ENCODE measurements at regions not wholly inside any gene's neighbourhood (a gene's known extent, or its start where the extent isn't known, plus 50 kb on each side); places are given as distances from the start of the nearest gene placed in this dataset.
"Not testable (repeated sequence)": the region's sequence is repeated elsewhere in the genome, so short reads cannot be mapped to it uniquely, and the experiment has no call there.

GRCh38 chr1:213539464-213539863 lies 448.3 kb upstream of the PROX1 start:
- DNase-seq, result no peak

DNA sequence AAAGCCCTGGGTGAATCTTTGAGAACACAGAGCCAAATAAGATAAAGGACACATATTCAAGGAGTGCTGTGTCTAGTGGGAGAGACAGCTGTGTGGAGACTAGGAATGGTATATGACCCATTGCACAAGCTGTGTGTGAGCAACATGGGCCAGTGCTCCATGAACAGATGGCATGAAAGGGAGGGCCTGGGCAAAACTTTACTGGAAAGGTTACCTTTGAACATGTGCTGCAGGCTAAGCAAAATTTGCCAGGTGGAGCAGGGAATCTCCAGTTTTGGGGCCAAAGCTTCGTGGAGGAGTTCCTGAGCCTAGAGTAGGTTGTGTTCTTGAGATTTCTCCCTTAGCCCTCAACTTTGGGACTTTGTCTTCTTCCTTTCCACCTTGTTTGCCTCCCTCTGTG lies 446.1 kb upstream of the PROX1 start:
- no peak for DNase-seq

DNA sequence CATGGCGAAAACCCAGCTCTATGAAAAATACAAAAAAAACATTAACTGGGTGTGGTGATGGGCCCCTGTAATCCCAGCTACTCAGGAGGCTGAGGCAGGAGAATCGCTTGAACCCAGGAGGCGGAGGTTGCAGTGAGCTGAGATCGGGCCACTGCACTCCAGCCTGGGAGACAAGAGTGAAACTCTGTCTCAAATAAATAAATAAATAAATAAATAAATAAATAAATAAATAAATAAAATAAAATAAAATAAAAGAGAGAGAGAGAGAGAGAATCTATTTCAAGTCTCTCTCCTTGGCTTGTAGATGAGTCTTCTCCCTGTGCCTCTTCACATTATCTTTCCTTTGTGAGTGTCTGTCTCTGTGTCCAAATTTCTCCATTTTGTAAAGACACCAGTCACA lies 442.6 kb upstream of the PROX1 start:
- not testable (repeated sequence) for DNase-seq

GRCh38 chr1:213549982-213550381 lies 437.8 kb upstream of the PROX1 start:
- DNase-seq, result no peak

GRCh38 chr1:213550804-213551203 lies 437.0 kb upstream of the PROX1 start:
- no peak for DNase-seq

GRCh38 chr1:213552045-213552444 lies 435.7 kb upstream of the PROX1 start:
- no peak for DNase-seq

GRCh38 chr1:213560226-213560625 lies 427.5 kb upstream of the PROX1 start:
- DNase-seq, result no peak

- no peak for DNase-seq
These were observed 425.9 kb upstream of the PROX1 start for GRCh38 chr1:213561870-213562269.

DNA sequence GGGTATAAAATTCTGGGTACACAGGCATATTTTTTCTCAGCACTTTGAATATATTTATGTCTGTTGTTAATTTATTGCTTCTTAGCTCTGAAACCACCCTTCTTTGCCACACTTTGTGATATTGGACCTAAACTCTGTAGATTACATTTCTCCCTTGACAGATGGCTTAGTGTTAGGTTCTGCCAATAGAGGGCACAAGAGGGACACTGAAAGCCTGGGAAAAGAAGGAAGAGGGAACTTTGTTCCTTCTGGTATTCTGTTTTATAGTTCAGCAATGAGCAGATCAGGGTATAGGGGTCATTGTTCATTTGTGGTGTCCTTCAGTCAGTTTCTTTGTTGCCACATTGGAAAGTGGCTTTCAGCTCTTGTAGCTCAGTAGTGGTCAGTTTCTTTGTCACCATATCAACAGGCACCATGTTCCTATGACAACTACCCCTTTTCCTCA lies 423.5 kb upstream of the PROX1 start:
- peak; percentile 1 to 26 for DNase-seq

GRCh38 chr1:213568929-213569815 lies 418.6 kb upstream of the PROX1 start:
- no peak for DNase-seq

GRCh38 chr1:213569816-213570150 lies 418.0 kb upstream of the PROX1 start:
- no peak for DNase-seq

GRCh38 chr1:213570487-213570886 lies 417.3 kb upstream of the PROX1 start:
- DNase-seq, result no peak

DNA sequence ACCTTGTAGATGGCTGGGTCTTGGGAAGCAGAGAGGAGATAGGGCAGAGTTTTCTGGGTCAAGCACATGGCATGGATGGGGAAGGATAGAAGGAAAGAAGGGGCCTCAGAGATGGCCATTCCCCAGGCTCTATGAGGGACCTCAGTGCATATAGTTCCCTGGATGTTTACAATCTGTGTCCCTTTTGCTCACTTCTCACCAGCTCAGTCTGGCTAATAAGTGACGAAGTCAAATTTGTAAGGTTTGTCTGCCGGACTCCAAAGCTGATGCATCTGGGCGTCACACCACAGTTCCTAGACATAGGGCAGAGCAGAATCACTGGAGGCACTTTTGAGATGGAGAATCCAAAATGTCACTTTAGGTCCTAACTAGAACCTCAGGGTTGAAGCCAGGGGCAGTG lies 416.4 kb upstream of the PROX1 start:
- DNase-seq, result no peak

- DNase-seq, result no peak
These were observed 415.9 kb upstream of the PROX1 start for GRCh38 chr1:213571843-213572242.

DNA sequence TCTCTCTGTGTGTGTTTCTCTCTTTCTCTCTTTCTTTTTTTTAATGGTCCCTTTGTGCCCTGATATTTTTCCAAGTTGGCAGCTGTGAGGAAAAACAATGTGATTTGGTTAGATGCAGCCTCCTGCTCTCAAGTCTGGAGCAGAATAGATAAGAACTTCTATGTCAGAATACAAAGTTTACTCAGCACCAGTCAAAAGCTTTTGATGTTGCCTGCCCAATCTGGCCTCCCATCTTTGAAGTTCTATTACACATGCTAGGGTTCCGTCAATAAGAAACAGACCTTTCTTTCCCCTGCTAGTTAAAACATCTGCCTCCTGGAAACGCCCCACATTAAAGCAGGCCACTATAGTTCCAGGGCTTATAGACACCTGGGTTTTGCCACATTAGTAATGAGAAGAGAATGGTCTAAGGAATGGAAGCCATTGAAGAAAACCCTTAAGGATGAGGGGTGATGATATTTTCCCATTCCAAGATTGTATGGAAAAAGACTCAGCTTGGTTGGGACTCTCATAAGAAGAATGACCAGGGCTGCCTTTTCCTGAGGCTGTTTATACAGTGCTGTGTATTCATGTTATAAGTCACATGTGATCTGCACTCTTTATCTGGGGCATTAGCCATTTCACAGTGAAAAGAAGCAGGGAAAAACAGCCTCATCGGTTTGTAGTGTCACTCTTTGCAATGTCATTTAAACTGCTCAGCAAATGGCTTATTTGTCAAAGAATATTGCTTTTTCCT lies 414.7 kb upstream of the PROX1 start:
- no peak for DNase-seq

DNA sequence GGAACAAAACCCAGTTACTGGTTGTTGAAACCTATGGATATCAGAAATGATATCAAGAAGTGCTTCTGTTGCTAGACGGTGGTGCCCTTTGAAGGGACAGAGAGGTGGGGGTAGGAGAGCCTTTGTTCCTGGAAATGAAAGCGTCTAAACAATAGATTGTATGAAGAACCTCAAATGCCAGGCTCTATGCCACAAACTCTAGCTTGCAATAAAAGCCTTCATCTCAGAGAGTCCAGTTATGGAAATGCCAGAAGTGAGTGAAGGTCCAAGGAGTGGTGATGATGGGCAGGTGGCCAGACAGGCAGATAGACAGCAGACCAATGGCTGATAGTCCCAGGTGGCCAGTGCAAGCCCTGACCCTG lies 414.1 kb upstream of the PROX1 start:
- DNase-seq, result no peak

- no peak for DNase-seq
These were observed 404.7 kb upstream of the PROX1 start for GRCh38 chr1:213582976-213583567.

DNA sequence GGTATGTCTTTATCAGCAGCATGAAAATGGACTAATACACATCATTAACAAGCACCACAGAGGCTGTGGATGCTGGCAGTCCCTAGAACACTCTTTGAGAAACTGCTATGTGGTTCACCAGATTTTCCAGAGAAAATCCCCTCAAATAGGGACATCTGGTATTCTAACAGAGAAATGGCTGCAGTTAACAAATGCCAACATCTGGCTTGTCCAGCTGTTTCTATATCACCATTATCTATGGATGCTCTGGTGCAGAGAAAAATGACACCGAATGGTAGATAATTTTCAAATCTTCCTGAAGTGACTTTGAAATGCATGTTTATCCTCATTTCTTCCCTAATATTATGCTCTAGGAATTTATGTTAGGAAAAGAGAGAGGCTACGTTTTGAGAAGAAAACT lies 403.5 kb upstream of the PROX1 start:
- DNase-seq, result no peak

DNA sequence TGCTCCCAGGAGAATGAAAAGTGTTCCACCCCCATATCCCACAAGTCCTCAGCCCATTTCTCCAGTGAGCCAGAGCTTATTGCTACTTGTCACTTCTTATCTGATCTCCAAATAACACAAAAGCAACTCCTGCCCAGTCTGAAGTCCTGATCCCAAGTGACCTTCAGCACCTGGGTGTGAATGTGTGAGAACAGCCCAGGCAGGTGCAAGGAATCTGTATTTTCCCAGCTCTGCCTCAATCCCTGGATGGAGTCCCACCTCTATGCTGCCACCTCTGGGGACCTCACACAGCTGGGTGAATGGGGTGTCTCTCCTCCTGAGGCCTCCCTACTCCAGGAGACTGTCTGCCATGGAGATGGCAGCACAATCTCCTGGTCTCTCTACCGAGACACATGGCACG lies 402.4 kb upstream of the PROX1 start:
- DNase-seq, result no peak

DNA sequence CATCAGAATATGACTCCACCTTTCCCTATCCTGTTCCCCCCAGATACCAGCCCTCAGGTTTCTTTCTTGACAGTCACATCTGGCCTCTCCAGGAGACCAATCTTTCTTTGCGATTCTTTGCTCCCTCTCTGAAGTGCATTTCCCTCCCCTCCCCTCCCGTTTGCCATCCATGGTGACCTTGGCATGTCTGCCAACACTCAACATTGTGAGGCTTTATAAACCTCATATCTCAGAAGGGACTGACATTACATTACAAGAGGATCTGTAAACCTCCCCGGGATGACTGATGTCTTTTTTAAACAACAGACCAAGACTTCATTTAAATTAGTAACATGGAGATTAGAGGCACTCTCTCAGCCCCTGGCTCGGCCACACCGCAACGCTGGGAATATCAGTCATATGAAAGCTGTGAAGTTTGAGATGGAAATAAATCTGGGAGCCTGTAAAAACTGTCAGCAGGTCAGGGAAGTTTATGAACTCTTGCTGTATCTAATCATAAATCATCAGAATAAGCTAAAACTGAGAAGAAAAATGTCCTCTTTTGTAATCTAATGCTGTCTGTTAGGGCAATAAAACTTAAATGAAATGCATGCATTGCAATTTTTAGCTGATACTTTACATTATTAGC lies 401.7 kb upstream of the PROX1 start:
- no peak for DNase-seq

DNA sequence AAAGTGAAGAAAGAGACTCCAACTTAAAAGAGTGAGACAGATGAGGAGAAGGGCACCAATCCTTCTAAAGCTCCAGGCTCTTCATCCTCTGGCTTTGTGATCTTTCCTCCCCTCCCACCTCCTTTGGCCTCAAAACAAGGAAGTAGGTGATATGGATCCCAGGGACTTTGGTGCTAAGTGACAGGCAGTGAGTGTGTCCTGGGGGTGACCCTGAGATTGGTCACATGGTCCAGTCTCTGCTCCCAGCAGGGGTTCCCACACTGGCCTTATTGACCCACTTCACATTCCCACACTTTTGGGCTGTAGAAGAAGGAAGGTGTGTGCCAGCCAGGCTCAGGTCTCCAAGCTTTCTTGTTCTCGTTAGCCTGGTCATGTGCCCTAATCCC lies 401.2 kb upstream of the PROX1 start:
- no peak for DNase-seq

DNA sequence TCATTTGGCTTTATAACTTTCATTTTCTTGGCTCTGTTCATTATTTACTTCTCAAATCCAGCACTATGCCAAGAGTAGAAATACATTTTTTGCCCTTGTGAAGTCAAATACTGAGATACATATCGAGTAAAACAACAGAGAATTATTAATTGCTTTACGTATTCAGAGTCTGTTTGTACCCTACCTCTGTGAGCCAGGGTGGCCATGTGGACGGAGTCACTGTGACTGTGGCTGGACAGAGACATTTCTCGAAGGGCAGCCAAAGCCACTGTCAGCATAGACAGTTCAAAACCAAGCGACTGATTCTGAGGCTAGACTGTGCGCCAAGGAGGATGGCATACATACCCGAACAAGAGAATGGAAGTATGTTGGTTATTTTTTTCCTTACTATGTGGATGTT lies 391.0 kb upstream of the PROX1 start:
- DNase-seq, result no peak

DNA sequence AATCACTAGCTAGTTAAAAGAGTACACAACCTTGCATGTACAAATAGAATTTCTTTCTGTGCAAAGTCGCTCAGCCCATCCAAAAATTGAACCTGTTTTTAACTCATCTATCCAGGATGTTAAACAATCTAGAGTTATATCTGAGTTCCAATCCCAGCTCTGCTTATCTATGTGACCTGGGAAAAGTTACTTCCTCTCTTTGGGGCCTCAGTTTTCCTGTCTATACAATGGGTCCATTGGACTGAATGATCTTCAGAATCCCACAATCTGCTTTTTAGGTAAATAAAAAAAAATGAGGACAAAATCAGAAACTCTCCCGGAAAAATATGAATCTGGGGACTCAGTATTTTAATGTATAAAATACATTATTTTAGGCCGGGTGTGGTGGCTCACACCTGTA lies 389.5 kb upstream of the PROX1 start:
- no peak for DNase-seq

- DNase-seq, result no peak
These were observed 386.9 kb upstream of the PROX1 start for GRCh38 chr1:213600879-213601278.
